ENCODE measurements at regions not wholly inside any gene's neighbourhood (a gene's known extent, or its start where the extent isn't known, plus 50 kb on each side); places are given as distances from the start of the nearest gene placed in this dataset.
A peak's percentile ranks its signal among the peaks of the same experiment; 100 is the strongest.

DNA sequence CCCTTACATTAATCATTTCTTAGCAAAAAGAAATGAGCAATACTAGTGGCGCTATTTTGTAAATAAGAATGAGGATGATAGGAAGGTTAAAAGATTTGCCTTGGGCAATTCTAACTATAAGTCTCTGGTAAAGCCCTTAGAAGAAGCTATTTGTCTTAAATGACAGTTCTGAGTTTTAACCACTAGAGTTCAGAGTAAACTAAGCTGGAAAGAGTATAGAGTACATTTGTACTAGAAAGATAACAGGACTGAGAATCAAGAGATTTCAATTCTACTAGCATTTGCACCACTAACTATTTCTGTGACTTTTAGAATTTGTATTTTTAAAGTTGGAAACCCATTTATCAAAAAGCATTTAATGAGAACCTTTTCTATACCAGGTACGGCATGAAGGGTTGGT is 750.3 kb downstream of the OLFM4 start:
- no peak for DNase-seq (ENCODE audit: low spot score)
- no peak overlapping the region for H3K27ac ChIP-seq
- CTCF ChIA-PET: interaction anchor here (0.7 kb wide), 1 partner anchor 12 kb away, joined by 3 read pairs; no protein-coding TSS in a partner anchor
- 0 out of 2 replicates have a peak, but pooled peaks have one; percentile 12 for TF ChIP-seq CTCF (conservative IDR thresholded peaks at IDR 0.05; ENCODE audit: low read depth)
- POLR2A ChIA-PET (ENCODE audit: low non-redundant PET): no interaction called here

GRCh38 chr13:53781941-53782340 is 753.3 kb downstream of the OLFM4 start:
- DNase-seq (ENCODE audit: low spot score): peak; percentile 4
- H3K27ac ChIP-seq: no peak overlapping the region
- no peak for TF ChIP-seq CTCF (conservative IDR thresholded peaks at IDR 0.05; ENCODE audit: low read depth)
- CTCF ChIA-PET: interaction anchor here (0.6 to 1.6 kb wide), 10 partner anchors 28 to 1450 kb away, joined by 3 to 8 read pairs (median 4); no protein-coding TSS in a partner anchor
- POLR2A ChIA-PET (ENCODE audit: low non-redundant PET): no interaction called here

GRCh38 chr13:53782488-53782961 is 753.9 kb downstream of the OLFM4 start:
- TF ChIP-seq CTCF (conservative IDR thresholded peaks at IDR 0.05; ENCODE audit: low read depth): peak; percentile 77
- H3K27ac ChIP-seq: no peak overlapping the region
- DNase-seq (ENCODE audit: low spot score): peak; percentile 13
- POLR2A ChIA-PET (ENCODE audit: low non-redundant PET): no interaction called here
- CTCF ChIA-PET: interaction anchor here (0.6 to 1.6 kb wide), 13 partner anchors 18 to 1383 kb away, joined by 3 to 8 read pairs (median 4); no protein-coding TSS in a partner anchor

DNA sequence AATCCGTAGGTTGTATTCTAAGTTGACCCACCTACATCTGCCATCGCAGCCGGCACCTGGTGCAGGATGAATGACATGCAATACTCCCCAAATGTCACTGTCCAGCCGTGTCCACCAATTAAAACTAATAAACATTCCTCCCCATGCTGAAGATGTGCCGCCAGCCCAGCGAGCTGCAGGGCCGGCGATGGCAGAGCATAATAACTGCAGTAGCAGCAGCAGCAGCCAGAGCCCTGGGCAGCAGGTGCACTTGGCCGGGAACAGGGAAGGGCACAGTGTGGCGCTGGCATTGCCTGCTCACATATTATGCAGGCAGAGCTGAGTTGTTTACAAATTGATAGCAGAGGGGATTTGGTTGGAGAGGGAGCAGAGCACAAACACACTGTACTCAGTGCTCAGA is 754.9 kb downstream of the OLFM4 start:
- ChIA-PET POLR2A (ENCODE audit: low non-redundant PET) (no interaction called here), CTCF (interaction anchor here (1.6 kb wide), 1 partner anchor 38 kb away, joined by 4 read pairs; no protein-coding TSS in a partner anchor)
- no peak overlapping the region for H3K27ac ChIP-seq
- no peak for TF ChIP-seq CTCF (conservative IDR thresholded peaks at IDR 0.05; ENCODE audit: low read depth)
- no peak for DNase-seq (ENCODE audit: low spot score)

GRCh38 chr13:53788286-53788685 is 759.7 kb downstream of the OLFM4 start:
- no peak for TF ChIP-seq CTCF (conservative IDR thresholded peaks at IDR 0.05; ENCODE audit: low read depth)
- no peak for DNase-seq (ENCODE audit: low spot score)
- H3K27ac ChIP-seq: no peak overlapping the region
- CTCF ChIA-PET: no interaction called here
- POLR2A ChIA-PET (ENCODE audit: low non-redundant PET): no interaction called here

DNA sequence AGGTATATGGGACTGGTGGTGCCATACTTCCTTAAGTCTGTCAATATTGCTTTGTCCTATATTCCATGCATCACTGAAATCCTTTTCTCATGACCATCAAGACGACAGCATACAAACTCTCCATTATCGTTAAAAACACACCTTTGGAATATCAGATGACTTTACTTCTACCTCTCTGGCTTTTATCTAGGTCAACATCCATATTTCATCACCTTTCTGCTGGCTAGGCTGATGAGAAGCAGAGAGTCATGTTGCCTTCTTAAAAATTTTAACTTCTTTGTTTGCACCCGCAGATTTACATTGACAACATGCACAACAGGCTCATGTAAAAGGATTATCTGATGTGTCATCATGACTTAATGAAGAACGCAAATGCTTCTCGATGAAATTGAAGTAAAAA is 771.4 kb downstream of the OLFM4 start:
- POLR2A ChIA-PET (ENCODE audit: low non-redundant PET): no interaction called here
- CTCF ChIA-PET: interaction anchor here (0.6 to 1.0 kb wide), 2 partner anchors 17 to 92 kb away, joined by 3 to 4 read pairs; no protein-coding TSS in a partner anchor
- TF ChIP-seq CTCF (conservative IDR thresholded peaks at IDR 0.05; ENCODE audit: low read depth): no peak
- H3K27ac ChIP-seq: no peak overlapping the region
- DNase-seq (ENCODE audit: low spot score): no peak
